ENCODE measurements at regions not wholly inside any gene's neighbourhood (a gene's known extent, or its start where the extent isn't known, plus 50 kb on each side); places are given as distances from the start of the nearest gene placed in this dataset.
"Not testable (repeated sequence)": the region's sequence is repeated elsewhere in the genome, so short reads cannot be mapped to it uniquely, and the experiment has no call there.

GRCh38 chr5:60487885-60488442, 212.0 kb downstream of the DEPDC1B start:
- DNase-seq: no peak

GRCh38 chr5:60487476-60487875, 212.5 kb downstream of the DEPDC1B start:
- DNase-seq: no peak

- DNase-seq: no peak
These were observed 214.6 kb downstream of the DEPDC1B start for GRCh38 chr5:60485361-60485760.

- no peak for DNase-seq
These were observed 216.9 kb downstream of the DEPDC1B start for GRCh38 chr5:60483050-60483449.

GRCh38 chr5:60482301-60482700, 217.7 kb downstream of the DEPDC1B start:
- no peak for DNase-seq

GRCh38 chr5:60479542-60479941, 220.4 kb downstream of the DEPDC1B start:
- DNase-seq: no peak

- no peak for DNase-seq
These were observed 222.1 kb downstream of the DEPDC1B start for GRCh38 chr5:60477849-60478248.

- DNase-seq: no peak
These were observed 226.3 kb downstream of the DEPDC1B start for GRCh38 chr5:60473654-60474053.

- DNase-seq: not testable (repeated sequence)
These were observed 226.9 kb downstream of the DEPDC1B start for GRCh38 chr5:60473027-60473426.

- no peak for DNase-seq
These were observed 229.1 kb downstream of the DEPDC1B start for GRCh38 chr5:60470881-60471280.

GRCh38 chr5:60469286-60469685, 230.7 kb downstream of the DEPDC1B start:
- DNase-seq: no peak

GRCh38 chr5:60463179-60463868, 236.6 kb downstream of the DEPDC1B start:
- no peak for DNase-seq

GRCh38 chr5:60458666-60459065, 241.3 kb downstream of the DEPDC1B start:
- no peak for DNase-seq

- DNase-seq: no peak
These were observed 242.7 kb downstream of the DEPDC1B start for GRCh38 chr5:60457233-60457632.

- no peak for DNase-seq
These were observed 244.4 kb downstream of the DEPDC1B start for GRCh38 chr5:60455589-60455988.

- DNase-seq: not testable (repeated sequence)
These were observed 245.7 kb downstream of the DEPDC1B start for GRCh38 chr5:60454277-60454676.

- DNase-seq: no peak
These were observed 246.6 kb downstream of the DEPDC1B start for GRCh38 chr5:60453186-60453976.

GRCh38 chr5:60448600-60448999, 251.4 kb downstream of the DEPDC1B start:
- no peak for DNase-seq

GRCh38 chr5:60447488-60447920, 252.5 kb downstream of the DEPDC1B start:
- DNase-seq: no peak

- DNase-seq: no peak
These were observed 253.0 kb downstream of the DEPDC1B start for GRCh38 chr5:60446917-60447316.

GRCh38 chr5:60445921-60446320, 254.0 kb downstream of the DEPDC1B start:
- DNase-seq: no peak

GRCh38 chr5:60445427-60445826, 254.5 kb downstream of the DEPDC1B start:
- DNase-seq: no peak

- DNase-seq: no peak
These were observed 255.2 kb downstream of the DEPDC1B start for GRCh38 chr5:60444661-60445360.

Data from cerebellar nuclear complex (tissue), 1 donor.